ENCODE measurements at regions not wholly inside any gene's neighbourhood (a gene's known extent, or its start where the extent isn't known, plus 50 kb on each side); places are given as distances from the start of the nearest gene placed in this dataset.
A peak's percentile ranks its signal among the peaks of the same experiment; 100 is the strongest.

- TF ChIP-seq CTCF (IDR thresholded peaks at IDR 0.05) = no peak
- no peak for TF ChIP-seq POLR2A (IDR thresholded peaks at IDR 0.05)
- Histone ChIP-seq H3K36me3 (replicated peaks in 1 of 2) (no peaks in the 10 kb centered on the region), H3K4me1 (replicated peaks in 1 of 2) (peaks cover 0 to 9% of the 10 kb centered on the region in 2 donors), H3K27me3 (no peaks in the 10 kb centered on the region), H3K4me3 (no peak overlapping the region), H3K9me3 (replicated peaks in 1 of 3) (peaks cover 0 to 3% (median 1%) of the 10 kb centered on the region in 3 donors), H3K27ac (no peak overlapping the region)
- intact Hi-C loops (cut with DNase I) = no loop called here
- no peak for DNase-seq
- 85 to 94% (median 88%) methylated on average over 3 of the region's 3 CpGs for whole genome bisulfite sequencing, 4 donors
These were observed 126.1 kb upstream of the MED13L start for GRCh38 chr12:116403546-116403945.

GRCh38 chr12:116404247-116404646 is 126.8 kb upstream of the MED13L start:
- H3K27me3 ChIP-seq = no peaks in the 10 kb centered on the region
- no peaks in the 10 kb centered on the region for H3K36me3 ChIP-seq (replicated peaks in 1 of 2)
- no peak for TF ChIP-seq POLR2A (IDR thresholded peaks at IDR 0.05)
- TF ChIP-seq CTCF (IDR thresholded peaks at IDR 0.05) = no peak
- peaks cover 0 to 9% of the 10 kb centered on the region in 2 donors for H3K4me1 ChIP-seq (replicated peaks in 1 of 2)
- no peak for DNase-seq
- intact Hi-C loops (cut with DNase I) = no loop called here
- H3K27ac ChIP-seq = no peak overlapping the region
- H3K9me3 ChIP-seq (replicated peaks in 1 of 3) = no peaks in the 10 kb centered on the region
- 91 to 94% (median 94%) methylated on average over 14 of the region's 14 CpGs for WGBS, 4 donors
- H3K4me3 ChIP-seq = no peak overlapping the region

- intact Hi-C loops (cut with DNase I) = no loop called here
- no peaks in the 10 kb centered on the region for H3K36me3 ChIP-seq (replicated peaks in 1 of 2)
- H3K4me1 ChIP-seq (replicated peaks in 1 of 2) = peaks cover 0 to 9% of the 10 kb centered on the region in 2 donors
- H3K27ac ChIP-seq = peak overlapping the region in 1 of 5 donors; percentile 6
- no peaks in the 10 kb centered on the region for H3K9me3 ChIP-seq (replicated peaks in 1 of 3)
- no peaks in the 10 kb centered on the region for H3K27me3 ChIP-seq
- no peak for DNase-seq
- WGBS, 4 donors = 56 to 71% (median 65%) methylated on average over 6 of the region's 6 CpGs
- TF ChIP-seq POLR2A (IDR thresholded peaks at IDR 0.05) = no peak
- TF ChIP-seq CTCF (IDR thresholded peaks at IDR 0.05) = no peak
- H3K4me3 ChIP-seq = no peak overlapping the region
These were observed 127.6 kb upstream of the MED13L start for GRCh38 chr12:116404913-116405611.

DNA sequence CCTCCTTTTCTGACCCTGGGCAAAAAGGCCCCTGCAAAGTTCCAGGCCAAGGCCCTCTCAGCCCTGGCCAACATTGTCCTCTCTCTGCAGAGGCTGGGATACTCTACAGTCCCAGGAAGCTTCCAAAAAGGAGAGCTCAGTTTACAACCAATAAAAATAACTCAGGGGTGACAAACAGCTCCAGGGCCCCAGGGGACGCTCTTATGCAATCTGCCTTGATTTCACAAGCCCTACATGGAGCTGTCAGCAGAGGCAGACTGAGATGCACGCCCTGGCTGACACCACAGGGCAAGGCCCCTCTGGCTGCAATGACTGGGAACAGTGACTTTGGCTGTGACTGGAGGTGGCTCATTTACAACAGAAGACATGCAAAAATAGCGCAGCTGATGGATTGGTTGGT is 129.0 kb upstream of the MED13L start:
- peak overlapping the region in 1 of 5 donors; percentile 44 for H3K27ac ChIP-seq

More for the DNA sequence above, 129.0 kb upstream of the MED13L start:
- DNase-seq = peak; percentile 63 to 94 (median 85)
- H3K27me3 ChIP-seq = no peaks in the 10 kb centered on the region
- TF ChIP-seq POLR2A (IDR thresholded peaks at IDR 0.05) (peak in 1 of 2 donors; percentile 9), CTCF (IDR thresholded peaks at IDR 0.05) (peak in 3 of 6 experiments; percentile 15 to 29 (median 24))
- H3K4me3 ChIP-seq = no peak overlapping the region
- no peaks in the 10 kb centered on the region for H3K9me3 ChIP-seq (replicated peaks in 1 of 3)
- WGBS, 4 donors = 24 to 51% (median 35%) methylated on average over 2 to 3 of the region's 3 CpGs
- peaks cover 0 to 9% of the 10 kb centered on the region in 2 donors for H3K4me1 ChIP-seq (replicated peaks in 1 of 2)
- intact Hi-C loops (cut with DNase I) = no loop called here
- no peaks in the 10 kb centered on the region for H3K36me3 ChIP-seq (replicated peaks in 1 of 2)

All from adrenal gland (tissue), 9 donors.